ENCODE measurements at regions not wholly inside any gene's neighbourhood (a gene's known extent, or its start where the extent isn't known, plus 50 kb on each side); places are given as distances from the start of the nearest gene placed in this dataset.

DNA sequence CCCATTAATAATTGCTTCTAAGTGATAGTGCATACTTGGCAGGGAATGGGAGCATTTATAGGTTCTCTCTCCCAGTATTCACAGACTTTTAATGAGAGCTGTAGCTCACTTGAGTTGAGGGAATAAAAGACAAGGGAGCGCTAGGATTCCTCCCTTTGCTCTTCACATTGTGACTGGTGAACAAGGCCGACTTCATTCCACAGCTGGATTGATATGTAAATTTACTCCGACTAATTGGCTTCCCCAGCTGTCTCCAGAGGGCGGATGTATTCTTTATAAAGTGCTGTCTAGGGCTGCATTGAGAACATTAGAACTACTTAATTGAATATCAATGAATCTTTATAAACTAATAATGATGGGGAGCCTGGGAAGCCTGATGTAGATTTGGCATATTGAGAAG, 63.4 kb downstream of the GPR50 start:
- DNase-seq, result no peak

DNA sequence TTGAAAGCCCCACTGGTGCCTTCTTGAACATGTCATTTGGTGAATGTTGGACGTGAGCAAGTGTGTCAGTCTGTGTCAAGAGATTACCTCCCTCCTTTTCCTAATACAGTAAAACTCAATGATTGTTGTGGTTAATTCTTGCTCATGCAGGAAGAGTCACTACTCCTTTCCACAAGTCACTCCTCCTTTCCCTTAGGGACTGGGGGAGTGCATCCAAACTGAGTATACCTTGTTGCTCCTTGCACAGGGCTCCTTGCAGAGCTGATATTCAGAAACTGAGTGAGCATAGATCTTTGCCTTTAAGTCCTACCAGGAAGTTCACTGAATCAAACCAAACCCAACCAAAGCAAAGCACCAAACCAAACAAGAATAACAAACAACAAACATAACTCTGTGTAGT, 63.9 kb downstream of the GPR50 start:
- no peak for DNase-seq

DNA sequence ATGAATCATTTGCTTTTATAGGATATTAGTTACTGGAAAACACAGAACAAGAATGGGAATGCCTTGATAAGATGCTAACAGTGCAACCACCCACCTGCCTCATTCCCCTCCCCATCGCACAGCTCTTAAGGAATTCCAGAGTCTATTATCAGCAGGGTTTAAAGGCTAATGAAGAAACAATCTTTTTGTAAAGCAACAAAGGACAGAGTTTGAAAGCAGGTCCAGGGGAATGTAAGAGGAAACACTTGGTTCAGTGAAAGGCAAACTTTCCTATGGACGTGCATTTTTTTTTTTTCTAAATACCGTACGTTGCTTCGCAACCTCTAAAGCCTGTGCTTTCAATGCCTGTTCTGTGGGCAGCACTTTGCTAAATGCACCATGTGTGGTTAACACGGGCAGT, 92.5 kb downstream of the GPR50 start:
- no peak for DNase-seq

DNA sequence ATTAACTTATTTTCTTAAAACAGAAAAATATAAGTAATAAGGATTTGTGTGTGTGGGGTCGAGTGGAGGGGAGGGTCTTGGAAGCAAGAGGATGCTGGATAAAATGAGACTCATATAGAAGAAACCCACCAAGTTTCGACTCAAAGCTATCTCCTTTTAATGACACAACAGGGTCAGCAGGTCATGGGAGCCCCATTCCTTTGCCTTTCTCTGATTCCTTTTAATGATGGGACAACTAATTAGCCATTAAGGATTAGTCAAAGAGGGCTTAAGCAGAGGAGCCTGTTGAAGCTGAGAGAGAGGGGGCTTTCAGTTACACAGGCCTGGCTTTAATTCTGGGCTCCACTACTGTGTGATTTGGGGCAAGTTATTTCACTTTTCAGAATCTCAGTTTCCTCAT, 102.8 kb downstream of the GPR50 start:
- DNase-seq, result no peak

DNA sequence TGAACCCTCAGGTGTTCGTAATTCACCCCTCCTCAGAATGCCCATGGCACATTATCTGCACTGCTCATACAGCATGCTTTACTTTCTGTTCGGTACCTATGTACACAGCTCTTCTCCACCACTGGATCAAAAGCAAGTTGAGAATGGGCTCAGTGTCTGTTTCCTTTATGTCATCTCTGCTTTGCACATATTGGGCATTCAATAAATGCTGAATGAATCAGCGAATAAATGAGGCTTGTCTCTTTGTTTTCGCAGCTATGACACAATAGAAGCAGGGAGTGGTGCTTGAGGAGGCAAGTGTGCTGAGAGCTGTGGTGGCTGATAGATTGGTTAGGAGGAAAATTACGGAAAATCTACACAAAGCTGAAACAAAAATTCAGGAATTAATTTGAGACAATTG, 109.1 kb upstream of the VMA21 start:
- peak; percentile 26 for DNase-seq

DNA sequence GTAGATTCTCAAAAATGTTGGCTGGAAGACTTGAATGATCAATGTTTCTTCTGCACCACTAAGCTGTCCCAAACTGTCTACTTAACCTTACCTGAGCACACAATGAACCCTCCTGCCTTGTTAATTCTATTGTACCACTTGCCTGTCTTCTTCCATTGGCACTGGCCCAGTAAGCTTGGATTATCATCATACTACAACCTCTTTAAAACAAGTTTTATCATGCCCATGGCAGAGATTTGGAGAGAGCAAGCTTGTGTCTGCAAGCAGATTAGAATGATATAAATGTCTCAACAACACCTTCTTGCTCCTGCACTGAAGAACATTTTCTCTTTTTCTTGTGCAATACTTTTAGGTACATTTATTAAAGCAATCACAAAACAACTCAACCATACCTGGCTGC, 74.0 kb upstream of the VMA21 start:
- no peak for DNase-seq

DNA sequence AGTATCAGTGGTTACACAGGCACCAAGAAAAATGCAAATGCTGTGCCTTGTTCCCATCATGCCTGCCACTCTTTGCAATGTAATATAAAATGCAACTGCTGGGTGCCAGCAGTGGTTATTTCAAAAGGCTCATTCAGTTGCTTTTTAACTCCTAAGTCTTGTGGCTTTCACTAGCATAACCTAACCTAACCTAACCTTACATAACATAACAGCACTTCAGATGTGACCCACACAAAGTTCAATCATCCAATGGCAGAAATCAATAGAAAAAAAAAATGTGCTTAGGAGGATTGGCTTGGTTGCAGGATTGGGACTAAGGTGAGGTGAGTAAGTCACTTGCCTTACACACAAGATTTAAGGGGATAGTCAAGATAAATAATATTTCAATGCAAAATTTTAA, 60.2 kb upstream of the VMA21 start:
- no peak for DNase-seq

DNA sequence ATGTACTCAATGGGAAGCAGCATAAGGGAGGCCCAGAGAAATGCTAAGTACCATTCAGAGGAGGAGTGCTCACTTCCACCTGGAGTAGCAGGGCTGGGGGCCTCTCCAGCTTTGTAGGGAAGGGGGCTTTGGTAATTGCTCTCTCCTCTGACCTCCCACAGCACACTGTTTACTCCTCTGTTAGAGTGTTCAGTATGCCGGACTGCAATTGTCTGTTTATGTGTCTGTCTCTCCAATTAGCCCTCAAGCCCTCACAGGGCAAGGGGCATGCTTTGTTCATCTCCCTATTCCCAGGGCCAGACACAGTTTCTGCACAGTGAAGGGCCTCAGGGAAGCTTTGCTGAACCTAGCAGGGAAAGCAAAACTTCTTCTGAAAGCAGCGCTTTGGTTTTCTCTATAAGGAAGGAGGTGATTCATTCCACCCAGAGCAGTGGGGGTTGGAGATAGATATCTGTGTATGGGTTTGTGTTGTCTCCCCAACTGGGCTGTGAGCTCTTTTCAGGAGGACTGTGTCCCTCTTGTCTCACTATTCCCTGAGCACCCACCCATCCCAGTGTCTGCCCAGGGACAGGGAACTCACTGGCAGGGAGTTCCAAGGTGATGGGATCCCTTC, 50.0 kb upstream of the VMA21 start:
- no peak for DNase-seq

Measured in NCI-H774 (cell line).